ENCODE measurements at regions not wholly inside any gene's neighbourhood (a gene's known extent, or its start where the extent isn't known, plus 50 kb on each side); places are given as distances from the start of the nearest gene placed in this dataset.
"Not testable (repeated sequence)": the region's sequence is repeated elsewhere in the genome, so short reads cannot be mapped to it uniquely, and the experiment has no call there.

DNA sequence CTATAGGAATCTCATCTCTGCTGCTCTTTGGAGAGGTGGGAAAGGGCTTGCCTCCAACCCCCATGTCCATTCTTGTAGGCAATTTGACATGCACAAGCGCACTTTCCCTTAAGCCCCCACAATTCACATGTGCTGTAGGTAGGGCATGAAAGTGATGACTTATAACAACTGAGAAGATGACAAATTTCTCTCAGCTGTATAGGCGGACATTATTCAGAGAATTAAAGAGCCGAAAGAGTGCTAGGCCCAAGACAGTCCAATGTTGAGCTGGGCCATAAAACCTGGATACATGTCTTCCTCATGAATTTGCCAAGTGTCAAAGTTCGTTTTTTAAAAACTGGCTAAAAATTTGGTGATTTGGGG lies 106.3 kb upstream of the LYPLAL1 start:
- TF ChIP-seq, protein P1, sequence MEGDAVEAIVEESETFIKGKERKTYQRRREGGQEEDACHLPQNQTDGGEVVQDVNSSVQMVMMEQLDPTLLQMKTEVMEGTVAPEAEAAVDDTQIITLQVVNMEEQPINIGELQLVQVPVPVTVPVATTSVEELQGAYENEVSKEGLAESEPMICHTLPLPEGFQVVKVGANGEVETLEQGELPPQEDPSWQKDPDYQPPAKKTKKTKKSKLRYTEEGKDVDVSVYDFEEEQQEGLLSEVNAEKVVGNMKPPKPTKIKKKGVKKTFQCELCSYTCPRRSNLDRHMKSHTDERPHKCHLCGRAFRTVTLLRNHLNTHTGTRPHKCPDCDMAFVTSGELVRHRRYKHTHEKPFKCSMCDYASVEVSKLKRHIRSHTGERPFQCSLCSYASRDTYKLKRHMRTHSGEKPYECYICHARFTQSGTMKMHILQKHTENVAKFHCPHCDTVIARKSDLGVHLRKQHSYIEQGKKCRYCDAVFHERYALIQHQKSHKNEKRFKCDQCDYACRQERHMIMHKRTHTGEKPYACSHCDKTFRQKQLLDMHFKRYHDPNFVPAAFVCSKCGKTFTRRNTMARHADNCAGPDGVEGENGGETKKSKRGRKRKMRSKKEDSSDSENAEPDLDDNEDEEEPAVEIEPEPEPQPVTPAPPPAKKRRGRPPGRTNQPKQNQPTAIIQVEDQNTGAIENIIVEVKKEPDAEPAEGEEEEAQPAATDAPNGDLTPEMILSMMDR (conservative IDR thresholded peaks at IDR 0.05; ENCODE audit: low read depth, low read length) = no peak
- Histone ChIP-seq H2AFZ (ENCODE audit: low read depth) (no peak overlapping the region), H3K4me3 (IDR thresholded peaks at IDR 0.05; ENCODE audit: insufficient read depth, low read depth, low read length) (no peak overlapping the region), H3K4me1 (ENCODE audit: low read depth, poor library complexity, severe bottlenecking) (no peaks in the 10 kb centered on the region), H3K36me3 (ENCODE audit: insufficient read depth) (no peaks in the 10 kb centered on the region), H3K27ac (no peak overlapping the region), H3K4me2 (no peak overlapping the region), H3K27me3 (ENCODE audit: insufficient read depth, low read depth) (no peaks in the 10 kb centered on the region), H3K9ac (no peak overlapping the region), H4K20me1 (ENCODE audit: insufficient read depth) (no peaks in the 10 kb centered on the region), H3K79me2 (ENCODE audit: insufficient read depth, low read depth) (no peaks in the 10 kb centered on the region)

DNA sequence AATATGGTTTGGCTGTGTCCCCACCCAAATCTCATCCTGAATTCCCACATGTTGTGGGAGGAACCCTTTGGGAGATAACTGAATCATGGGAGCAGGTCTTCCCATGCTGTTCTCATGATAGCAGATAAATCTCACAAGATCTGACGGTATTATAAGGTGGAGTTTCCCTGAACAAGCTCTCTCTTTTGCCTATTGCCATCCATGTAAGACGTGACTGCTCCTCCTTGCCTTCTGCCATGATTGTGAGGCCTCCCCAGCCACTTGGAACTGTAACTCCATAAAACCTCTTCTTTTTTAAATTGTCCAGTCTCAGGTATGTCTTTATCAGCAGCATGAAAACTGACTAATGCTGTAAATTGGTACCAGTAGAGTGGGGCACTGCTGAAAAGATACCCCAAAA lies 103.3 kb upstream of the LYPLAL1 start:
- H2AFZ ChIP-seq (ENCODE audit: low read depth); H3K27ac ChIP-seq; H3K79me2 ChIP-seq (ENCODE audit: insufficient read depth, low read depth); H3K4me1 ChIP-seq (ENCODE audit: low read depth, poor library complexity, severe bottlenecking); H4K20me1 ChIP-seq (ENCODE audit: insufficient read depth); H3K4me2 ChIP-seq; H3K4me3 ChIP-seq (IDR thresholded peaks at IDR 0.05; ENCODE audit: insufficient read depth, low read depth, low read length); H3K27me3 ChIP-seq (ENCODE audit: insufficient read depth, low read depth); H3K9ac ChIP-seq; H3K36me3 ChIP-seq (ENCODE audit: insufficient read depth): not testable (repeated sequence)

- TF ChIP-seq, protein P1 (conservative IDR thresholded peaks at IDR 0.05; ENCODE audit: low read depth, low read length) = no peak
- no peaks in the 10 kb centered on the region for H4K20me1 ChIP-seq (ENCODE audit: insufficient read depth)
- H3K4me1 ChIP-seq (ENCODE audit: low read depth, poor library complexity, severe bottlenecking) = no peaks in the 10 kb centered on the region
- no peak overlapping the region for H3K4me3 ChIP-seq (IDR thresholded peaks at IDR 0.05; ENCODE audit: insufficient read depth, low read depth, low read length)
- H3K9ac ChIP-seq = no peak overlapping the region
- no peaks in the 10 kb centered on the region for H3K36me3 ChIP-seq (ENCODE audit: insufficient read depth)
- no peaks in the 10 kb centered on the region for H3K79me2 ChIP-seq (ENCODE audit: insufficient read depth, low read depth)
- no peaks in the 10 kb centered on the region for H3K27me3 ChIP-seq (ENCODE audit: insufficient read depth, low read depth)
- H2AFZ ChIP-seq (ENCODE audit: low read depth) = no peak overlapping the region
- H3K27ac ChIP-seq = no peak overlapping the region
- no peak overlapping the region for H3K4me2 ChIP-seq
These were observed 102.5 kb upstream of the LYPLAL1 start for GRCh38 chr1:219071209-219071608.

DNA sequence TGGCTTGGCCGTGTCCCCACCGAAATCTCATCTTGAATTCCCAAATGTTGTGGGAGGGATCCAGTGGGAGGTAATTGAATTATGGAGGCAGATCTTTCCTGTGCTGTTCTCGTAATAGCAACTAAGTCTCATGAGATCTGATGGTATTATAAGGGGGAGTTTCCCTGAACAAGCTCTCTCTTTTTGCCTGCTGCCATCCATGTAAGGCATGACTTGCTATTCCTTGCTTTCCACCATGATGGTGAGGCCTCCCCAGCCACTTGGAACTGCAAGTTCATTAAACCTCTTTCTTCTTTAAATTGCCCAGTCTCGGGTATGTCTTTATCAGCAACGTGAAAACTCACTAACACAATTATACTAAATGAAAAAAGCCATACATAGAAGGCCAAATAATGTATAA lies 101.3 kb upstream of the LYPLAL1 start:
- H2AFZ ChIP-seq (ENCODE audit: low read depth) = no peak overlapping the region
- no peak overlapping the region for H3K4me2 ChIP-seq
- TF ChIP-seq, protein P1 (conservative IDR thresholded peaks at IDR 0.05; ENCODE audit: low read depth, low read length) = no peak
- no peaks in the 10 kb centered on the region for H3K27me3 ChIP-seq (ENCODE audit: insufficient read depth, low read depth)
- H3K79me2 ChIP-seq (ENCODE audit: insufficient read depth, low read depth) = no peaks in the 10 kb centered on the region
- no peak overlapping the region for H3K27ac ChIP-seq
- no peak overlapping the region for H3K4me3 ChIP-seq (IDR thresholded peaks at IDR 0.05; ENCODE audit: insufficient read depth, low read depth, low read length)
- no peaks in the 10 kb centered on the region for H3K4me1 ChIP-seq (ENCODE audit: low read depth, poor library complexity, severe bottlenecking)
- no peak overlapping the region for H3K9ac ChIP-seq
- no peaks in the 10 kb centered on the region for H3K36me3 ChIP-seq (ENCODE audit: insufficient read depth)
- H4K20me1 ChIP-seq (ENCODE audit: insufficient read depth) = no peaks in the 10 kb centered on the region

- Histone ChIP-seq H3K27me3 (ENCODE audit: insufficient read depth, low read depth) (no peaks in the 10 kb centered on the region), H3K9ac (no peak overlapping the region), H3K4me3 (IDR thresholded peaks at IDR 0.05; ENCODE audit: insufficient read depth, low read depth, low read length) (no peak overlapping the region), H2AFZ (ENCODE audit: low read depth) (no peak overlapping the region), H3K79me2 (ENCODE audit: insufficient read depth, low read depth) (no peaks in the 10 kb centered on the region), H4K20me1 (ENCODE audit: insufficient read depth) (no peaks in the 10 kb centered on the region), H3K36me3 (ENCODE audit: insufficient read depth) (no peaks in the 10 kb centered on the region), H3K27ac (no peak overlapping the region), H3K4me1 (ENCODE audit: low read depth, poor library complexity, severe bottlenecking) (no peaks in the 10 kb centered on the region), H3K4me2 (no peak overlapping the region)
- TF ChIP-seq, protein P1 (conservative IDR thresholded peaks at IDR 0.05; ENCODE audit: low read depth, low read length) = no peak
These were observed 99.5 kb upstream of the LYPLAL1 start for GRCh38 chr1:219074084-219074728.

All from KMS-11 (cell line).